ENCODE measurements at regions not wholly inside any gene's neighbourhood (a gene's known extent, or its start where the extent isn't known, plus 50 kb on each side); places are given as distances from the start of the nearest gene placed in this dataset.
"Not testable (repeated sequence)": the region's sequence is repeated elsewhere in the genome, so short reads cannot be mapped to it uniquely, and the experiment has no call there.

GRCh38 chrX:30027636-30028035 is 187.7 kb upstream of the MAGEB2 start:
- H3K9me2 ChIP-seq (replicated peaks; ENCODE audit: insufficient read depth, low read length): no peaks in the 10 kb centered on the region
- no peak overlapping the region for H3K4me3 ChIP-seq (ENCODE audit: low read length)
- no peak overlapping the region for H3K4me2 ChIP-seq (ENCODE audit: low read depth, low read length)
- H2AFZ ChIP-seq (ENCODE audit: low read length): no peak overlapping the region
- H3K27me3 ChIP-seq (replicated peaks; ENCODE audit: insufficient read depth, low read length): no peaks in the 10 kb centered on the region
- no peaks in the 10 kb centered on the region for H4K20me1 ChIP-seq (ENCODE audit: insufficient read depth, low read length)
- DNase-seq: no peak
- H3K79me2 ChIP-seq (ENCODE audit: low read length): no peaks in the 10 kb centered on the region
- H3K4me1 ChIP-seq (ENCODE audit: low read length): no peaks in the 10 kb centered on the region
- TF ChIP-seq EZH2phosphoT487 (IDR thresholded peaks at IDR 0.05; ENCODE audit: low read length) (no peak), EZH2 (optimal IDR thresholded peaks at IDR 0.05; ENCODE audit: low read depth, low read length) (no peak)
- TF ChIP-seq, protein P1, sequence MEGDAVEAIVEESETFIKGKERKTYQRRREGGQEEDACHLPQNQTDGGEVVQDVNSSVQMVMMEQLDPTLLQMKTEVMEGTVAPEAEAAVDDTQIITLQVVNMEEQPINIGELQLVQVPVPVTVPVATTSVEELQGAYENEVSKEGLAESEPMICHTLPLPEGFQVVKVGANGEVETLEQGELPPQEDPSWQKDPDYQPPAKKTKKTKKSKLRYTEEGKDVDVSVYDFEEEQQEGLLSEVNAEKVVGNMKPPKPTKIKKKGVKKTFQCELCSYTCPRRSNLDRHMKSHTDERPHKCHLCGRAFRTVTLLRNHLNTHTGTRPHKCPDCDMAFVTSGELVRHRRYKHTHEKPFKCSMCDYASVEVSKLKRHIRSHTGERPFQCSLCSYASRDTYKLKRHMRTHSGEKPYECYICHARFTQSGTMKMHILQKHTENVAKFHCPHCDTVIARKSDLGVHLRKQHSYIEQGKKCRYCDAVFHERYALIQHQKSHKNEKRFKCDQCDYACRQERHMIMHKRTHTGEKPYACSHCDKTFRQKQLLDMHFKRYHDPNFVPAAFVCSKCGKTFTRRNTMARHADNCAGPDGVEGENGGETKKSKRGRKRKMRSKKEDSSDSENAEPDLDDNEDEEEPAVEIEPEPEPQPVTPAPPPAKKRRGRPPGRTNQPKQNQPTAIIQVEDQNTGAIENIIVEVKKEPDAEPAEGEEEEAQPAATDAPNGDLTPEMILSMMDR (IDR thresholded peaks at IDR 0.05; ENCODE audit: low read length): no peak
- no peaks in the 10 kb centered on the region for H3K36me3 ChIP-seq (replicated peaks; ENCODE audit: insufficient read depth, low read length)
- no peaks in the 10 kb centered on the region for H3F3A ChIP-seq (ENCODE audit: insufficient read depth, low read length)
- no peaks in the 10 kb centered on the region for H3K9me3 ChIP-seq (replicated peaks; ENCODE audit: insufficient read depth, low read length)
- H3K9ac ChIP-seq (ENCODE audit: low read length): no peak overlapping the region
- no peak overlapping the region for H3K27ac ChIP-seq (ENCODE audit: low read length)

GRCh38 chrX:30036406-30036805 is 179.0 kb upstream of the MAGEB2 start:
- H3K9me3 ChIP-seq (replicated peaks; ENCODE audit: insufficient read depth, low read length); DNase-seq; H3K4me1 ChIP-seq (ENCODE audit: low read length); H3F3A ChIP-seq (ENCODE audit: insufficient read depth, low read length); H3K36me3 ChIP-seq (replicated peaks; ENCODE audit: insufficient read depth, low read length); H3K27ac ChIP-seq (ENCODE audit: low read length); H4K20me1 ChIP-seq (ENCODE audit: insufficient read depth, low read length); H3K4me2 ChIP-seq (ENCODE audit: low read depth, low read length); H3K27me3 ChIP-seq (replicated peaks; ENCODE audit: insufficient read depth, low read length); H3K79me2 ChIP-seq (ENCODE audit: low read length); H3K9ac ChIP-seq (ENCODE audit: low read length); H2AFZ ChIP-seq (ENCODE audit: low read length); H3K4me3 ChIP-seq (ENCODE audit: low read length); H3K9me2 ChIP-seq (replicated peaks; ENCODE audit: insufficient read depth, low read length): not testable (repeated sequence)

DNA sequence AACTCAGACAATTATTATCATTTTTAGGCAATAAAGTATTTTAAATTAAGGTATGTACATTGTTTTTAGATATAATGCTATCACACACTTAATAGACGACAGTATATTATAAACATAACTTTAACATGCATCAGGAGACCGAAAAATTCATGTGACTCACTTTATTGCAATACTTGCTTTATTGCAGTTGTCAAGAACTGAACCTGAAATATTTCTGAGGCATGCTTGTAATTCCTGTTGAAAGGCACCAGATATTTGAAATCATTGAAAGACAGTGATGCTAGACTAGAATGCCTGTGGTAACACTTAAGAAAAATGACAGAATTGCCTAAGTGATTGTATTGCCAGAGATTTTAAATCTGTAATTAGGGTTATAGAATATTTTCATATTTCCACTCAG is 175.6 kb upstream of the MAGEB2 start:
- H3F3A ChIP-seq (ENCODE audit: insufficient read depth, low read length): no peaks in the 10 kb centered on the region
- no peaks in the 10 kb centered on the region for H3K9me3 ChIP-seq (replicated peaks; ENCODE audit: insufficient read depth, low read length)
- H3K27ac ChIP-seq (ENCODE audit: low read length): no peak overlapping the region
- TF ChIP-seq EZH2 (optimal IDR thresholded peaks at IDR 0.05; ENCODE audit: low read depth, low read length): no peak
- TF ChIP-seq, protein P1 (IDR thresholded peaks at IDR 0.05; ENCODE audit: low read length): no peak
- no peak for TF ChIP-seq EZH2phosphoT487 (IDR thresholded peaks at IDR 0.05; ENCODE audit: low read length)
- no peaks in the 10 kb centered on the region for H3K4me1 ChIP-seq (ENCODE audit: low read length)
- no peaks in the 10 kb centered on the region for H3K36me3 ChIP-seq (replicated peaks; ENCODE audit: insufficient read depth, low read length)
- H3K9me2 ChIP-seq (replicated peaks; ENCODE audit: insufficient read depth, low read length): no peaks in the 10 kb centered on the region
- H2AFZ ChIP-seq (ENCODE audit: low read length): no peak overlapping the region
- no peaks in the 10 kb centered on the region for H4K20me1 ChIP-seq (ENCODE audit: insufficient read depth, low read length)
- DNase-seq: no peak
- no peaks in the 10 kb centered on the region for H3K27me3 ChIP-seq (replicated peaks; ENCODE audit: insufficient read depth, low read length)
- H3K9ac ChIP-seq (ENCODE audit: low read length): no peak overlapping the region
- H3K4me3 ChIP-seq (ENCODE audit: low read length): no peak overlapping the region
- no peak overlapping the region for H3K4me2 ChIP-seq (ENCODE audit: low read depth, low read length)
- no peaks in the 10 kb centered on the region for H3K79me2 ChIP-seq (ENCODE audit: low read length)

GRCh38 chrX:30060718-30061117 is 154.6 kb upstream of the MAGEB2 start:
- H2AFZ ChIP-seq (ENCODE audit: low read length): no peak overlapping the region
- no peaks in the 10 kb centered on the region for H4K20me1 ChIP-seq (ENCODE audit: insufficient read depth, low read length)
- no peaks in the 10 kb centered on the region for H3K9me2 ChIP-seq (replicated peaks; ENCODE audit: insufficient read depth, low read length)
- H3K4me3 ChIP-seq (ENCODE audit: low read length): no peak overlapping the region
- no peaks in the 10 kb centered on the region for H3K36me3 ChIP-seq (replicated peaks; ENCODE audit: insufficient read depth, low read length)
- H3F3A ChIP-seq (ENCODE audit: insufficient read depth, low read length): no peaks in the 10 kb centered on the region
- no peak for DNase-seq
- H3K27me3 ChIP-seq (replicated peaks; ENCODE audit: insufficient read depth, low read length): no peaks in the 10 kb centered on the region
- TF ChIP-seq EZH2 (optimal IDR thresholded peaks at IDR 0.05; ENCODE audit: low read depth, low read length) (no peak), EZH2phosphoT487 (IDR thresholded peaks at IDR 0.05; ENCODE audit: low read length) (no peak)
- TF ChIP-seq, protein P1 (IDR thresholded peaks at IDR 0.05; ENCODE audit: low read length): peak; percentile 33
- no peak overlapping the region for H3K4me2 ChIP-seq (ENCODE audit: low read depth, low read length)
- H3K79me2 ChIP-seq (ENCODE audit: low read length): no peaks in the 10 kb centered on the region
- H3K9me3 ChIP-seq (replicated peaks; ENCODE audit: insufficient read depth, low read length): no peaks in the 10 kb centered on the region
- no peak overlapping the region for H3K9ac ChIP-seq (ENCODE audit: low read length)
- no peaks in the 10 kb centered on the region for H3K4me1 ChIP-seq (ENCODE audit: low read length)
- H3K27ac ChIP-seq (ENCODE audit: low read length): no peak overlapping the region

Measured in MM.1S (cell line).